NT2/D1 (cell line): ENCODE measurements at regions not wholly inside any gene's neighbourhood (a gene's known extent, or its start where the extent isn't known, plus 50 kb on each side); places are given as distances from the start of the nearest gene placed in this dataset.

ENCODE experiments used
- SUZ12 ChIP-seq: IDR thresholded peaks from 2 replicates; pipeline ENCODE4 v1.6.1; 2011; ENCODE audit not compliant: insufficient read length, insufficient read depth; ENCODE audit errors: extremely low read depth
- YY1 ChIP-seq: IDR thresholded peaks from 2 replicates; pipeline ENCODE4 v1.6.1; 2011; ENCODE audit not compliant: insufficient read length, insufficient read depth
- ZNF274 ChIP-seq: IDR thresholded peaks from 2 replicates; pipeline ENCODE4 v1.6.1; 2011; ENCODE audit warnings: mild to moderate bottlenecking, low read depth, low read length

DNA sequence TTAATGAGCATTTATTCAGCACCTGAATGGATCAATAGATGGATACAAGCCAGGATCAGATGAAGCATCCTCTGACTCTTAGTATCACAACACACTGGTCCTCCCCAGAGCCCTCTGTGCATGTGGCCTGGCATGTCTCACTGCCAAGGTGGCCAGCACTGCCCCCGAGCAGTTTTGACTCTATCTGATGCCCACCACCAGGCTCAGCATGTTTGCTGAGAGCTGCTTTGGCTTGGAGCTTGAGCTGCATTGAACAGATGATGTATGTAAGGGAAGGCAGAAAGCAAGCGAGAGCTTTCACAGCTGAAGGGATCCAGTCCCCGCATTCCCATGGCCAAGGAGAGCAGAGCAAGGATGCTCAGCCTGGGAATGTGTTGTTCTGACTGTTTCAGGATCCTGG, 320.3 kb downstream of the BUD13 start:
- TF ChIP-seq ZNF274 = no peak
- TF ChIP-seq SUZ12 = no peak
- TF ChIP-seq YY1 = no peak
